NCI-H146 treated with DMSO at 0.1 percent for 48 hours (cell line): ENCODE measurements at regions not wholly inside any gene's neighbourhood (a gene's known extent, or its start where the extent isn't known, plus 50 kb on each side); places are given as distances from the start of the nearest gene placed in this dataset.

ENCODE experiments used
- DNase-seq: peaks from one replicate; lab custom pipeline; 2025; ENCODE audit not compliant: unreplicated experiment; lab: John Stamatoyannopoulos, UW

GRCh38 chr6:164252291-164252690 is 837.8 kb downstream of the QKI start:
- DNase-seq: no peak

GRCh38 chr6:164247106-164247505 is 832.6 kb downstream of the QKI start:
- no peak for DNase-seq

- DNase-seq: no peak
These were observed 831.6 kb downstream of the QKI start for GRCh38 chr6:164246082-164246481.

GRCh38 chr6:164243949-164244348 is 829.4 kb downstream of the QKI start:
- DNase-seq: no peak

- no peak for DNase-seq
These were observed 828.6 kb downstream of the QKI start for GRCh38 chr6:164243012-164243610.

- no peak for DNase-seq
These were observed 816.3 kb downstream of the QKI start for GRCh38 chr6:164230804-164231203.

- no peak for DNase-seq
These were observed 815.7 kb downstream of the QKI start for GRCh38 chr6:164230259-164230658.

GRCh38 chr6:164229716-164230115 is 815.2 kb downstream of the QKI start:
- no peak for DNase-seq

GRCh38 chr6:164227952-164228522 is 813.5 kb downstream of the QKI start:
- DNase-seq: peak; percentile 17

GRCh38 chr6:164216839-164217238 is 802.3 kb downstream of the QKI start:
- DNase-seq: no peak

GRCh38 chr6:164216368-164216767 is 801.9 kb downstream of the QKI start:
- DNase-seq: peak; percentile 96

GRCh38 chr6:164214066-164214465 is 799.5 kb downstream of the QKI start:
- no peak for DNase-seq

GRCh38 chr6:164211254-164211653 is 796.7 kb downstream of the QKI start:
- no peak for DNase-seq

GRCh38 chr6:164210783-164211182 is 796.3 kb downstream of the QKI start:
- no peak for DNase-seq

- DNase-seq: no peak
These were observed 795.8 kb downstream of the QKI start for GRCh38 chr6:164210323-164210722.

GRCh38 chr6:164208371-164208770 is 793.9 kb downstream of the QKI start:
- DNase-seq: no peak

- DNase-seq: no peak
These were observed 792.4 kb downstream of the QKI start for GRCh38 chr6:164206807-164207423.

- DNase-seq: no peak
These were observed 785.6 kb downstream of the QKI start for GRCh38 chr6:164200071-164200470.

GRCh38 chr6:164195942-164196281 is 781.4 kb downstream of the QKI start:
- DNase-seq: no peak

GRCh38 chr6:164195278-164195941 is 780.9 kb downstream of the QKI start:
- DNase-seq: peak; percentile 22

- no peak for DNase-seq
These were observed 774.3 kb downstream of the QKI start for GRCh38 chr6:164188861-164189260.

- peak; percentile 92 for DNase-seq
These were observed 771.0 kb downstream of the QKI start for GRCh38 chr6:164185471-164185871.
